ENCODE measurements at regions not wholly inside any gene's neighbourhood (a gene's known extent, or its start where the extent isn't known, plus 50 kb on each side); places are given as distances from the start of the nearest gene placed in this dataset.

GRCh38 chr12:93001407-93001806 is 72.3 kb upstream of the EEA1 start:
- TF ChIP-seq CTCF (conservative IDR thresholded peaks at IDR 0.05; ENCODE audit: low read depth in 2 of 2) (no peak), JUNB (IDR thresholded peaks at IDR 0.05; ENCODE audit: unreplicated experiment) (no peak), POLR2AphosphoS5 (IDR thresholded peaks at IDR 0.05; ENCODE audit: low read depth) (no peak), EZH2phosphoT487 (IDR thresholded peaks at IDR 0.05; ENCODE audit: unreplicated experiment) (no peak), REST (IDR thresholded peaks at IDR 0.05; ENCODE audit: unreplicated experiment) (no peak), EZH2 (IDR thresholded peaks at IDR 0.05; ENCODE audit: low read depth, unreplicated experiment) (no peak), CREB1 (CRISPR knock-in tag; IDR thresholded peaks at IDR 0.05; ENCODE audit: low read depth) (no peak), ZNF114 (CRISPR knock-in tag; IDR thresholded peaks at IDR 0.05) (no peak)
- TF ChIP-seq, protein P1, sequence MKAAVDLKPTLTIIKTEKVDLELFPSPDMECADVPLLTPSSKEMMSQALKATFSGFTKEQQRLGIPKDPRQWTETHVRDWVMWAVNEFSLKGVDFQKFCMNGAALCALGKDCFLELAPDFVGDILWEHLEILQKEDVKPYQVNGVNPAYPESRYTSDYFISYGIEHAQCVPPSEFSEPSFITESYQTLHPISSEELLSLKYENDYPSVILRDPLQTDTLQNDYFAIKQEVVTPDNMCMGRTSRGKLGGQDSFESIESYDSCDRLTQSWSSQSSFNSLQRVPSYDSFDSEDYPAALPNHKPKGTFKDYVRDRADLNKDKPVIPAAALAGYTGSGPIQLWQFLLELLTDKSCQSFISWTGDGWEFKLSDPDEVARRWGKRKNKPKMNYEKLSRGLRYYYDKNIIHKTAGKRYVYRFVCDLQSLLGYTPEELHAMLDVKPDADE (IDR thresholded peaks at IDR 0.05): no peak
